Spleen (tissue), 11 donors: ENCODE measurements at regions not wholly inside any gene's neighbourhood (a gene's known extent, or its start where the extent isn't known, plus 50 kb on each side); places are given as distances from the start of the nearest gene placed in this dataset.

Experiments used
- DNase-seq: peaks from one replicate; pipeline ENCODE4 v3.0.0-alpha.2; 2020
- H3K27ac ChIP-seq, 8 donors: fragments of 200-600 bp; sonication (generic) in 7 of 8; 1 replicate in 4 of 8; 2 replicates in 4 of 8; pipeline versions ENCODE4 v1.5.0 to v1.8.0; 2016 to 2021; ENCODE audit warnings: inconsistent platforms in 4 of 8, mild to moderate bottlenecking in 4 of 8, moderate library complexity in 1 of 8
- H3K27me3 ChIP-seq, 7 donors: fragments of 200-600 bp; sonication (generic) in 6 of 7; replicated peaks in 1 of 7; 1 replicate in 4 of 7; 2 replicates in 3 of 7; pipeline versions ENCODE4 v1.5.0 to v1.8.0; 2016 to 2021; ENCODE audit warnings: inconsistent platforms in 3 of 7, mild to moderate bottlenecking in 1 of 7
- H3K36me3 ChIP-seq, 6 donors: fragments of 200-600 bp; sonication (generic) in 5 of 6; 1 replicate in 4 of 6; 2 replicates in 2 of 6; pipeline versions ENCODE4 v1.5.0 to v1.8.0; 2016 to 2021; ENCODE audit warnings: inconsistent platforms in 2 of 6
- H3K4me1 ChIP-seq, 6 donors: fragments of 200-600 bp; sonication (generic) in 5 of 6; 1 replicate in 3 of 6; 2 replicates in 3 of 6; pipeline versions ENCODE4 v1.5.0 to v1.8.0; 2016 to 2021; ENCODE audit warnings: inconsistent platforms in 3 of 6
- H3K4me3 ChIP-seq, 8 donors: fragments of 200-600 bp; sonication (generic) in 7 of 8; 1 replicate in 4 of 8; 2 replicates in 4 of 8; pipeline versions ENCODE4 v1.5.0 to v1.8.0; 2016 to 2021; ENCODE audit warnings: inconsistent platforms in 4 of 8, mild to moderate bottlenecking in 4 of 8, moderate library complexity in 2 of 8
- H3K9me3 ChIP-seq, 8 donors: fragments of 200-600 bp; sonication (generic) in 7 of 8; 1 replicate in 4 of 8; 2 replicates in 4 of 8; pipeline versions ENCODE4 v1.5.0 to v1.8.0; 2016 to 2021; ENCODE audit warnings: inconsistent platforms in 4 of 8
- CTCF ChIP-seq, 11 experiments: fragments of 200-600 bp in 7 of 11; fragments of 450-650 bp in 4 of 11; sonication (generic) in 4 of 11; IDR thresholded peaks in 8 of 11; conservative IDR thresholded peaks in 3 of 11; 1 replicate in 7 of 11; 2 replicates in 4 of 11; pipeline versions ENCODE4 v1.4.0 to v1.8.0; 2016 to 2021; ENCODE audit warnings: antibody characterized with exemption in 11 of 11, inconsistent platforms in 4 of 11, mild to moderate bottlenecking in 1 of 11
- POLR2A ChIP-seq, 3 donors: fragments of 450-650 bp; IDR thresholded peaks; one replicate each; pipeline ENCODE4 v1.5.1; 2017; ENCODE audit warnings: antibody characterized with exemption in 3 of 3, mild to moderate bottlenecking in 1 of 3
- POLR2AphosphoS5 ChIP-seq, 3 donors: sonication (generic); formaldehyde crosslinking; IDR thresholded peaks; one replicate each; pipeline ENCODE4 v1.5.1; 2017; ENCODE audit warnings: antibody characterized with exemption in 3 of 3
- WGBS, 5 donors: extraction: QIAGEN DNeasy Blood & Tissue Kit in 3 of 5; methylation state at CpG; one replicate each; pipeline versions ENCODE4 v1.1.5 to v1.1.7; 2013 to 2018; 5-methylcytosine and 5-hydroxymethylcytosine counted together
- intact Hi-C: fragments of 100-400 bp; cut with DNase I; formaldehyde crosslinking; loops from one replicate; pipeline ENCODE4 v1.15.0; 2023; ENCODE audit warnings: low total_unique reads
- donor health status: healthy with polysubstance abuse.
- donor health status: DM: no; HTN: no; CAD: no; lungs with moderate emphysema.
- donor health status: DM: no; HTN: no; CAD: no.
- donor health status: Bipolar disorder and iron deficiency.
- donor health status: healthy.
- donor health status: DM: no; HTN: no; CAD: no.
- donor health status: DM: yes; HTN: yes; CAD: no.

- H3K9me3 ChIP-seq, result no peaks in the 10 kb centered on the region
- TF ChIP-seq POLR2A (IDR thresholded peaks at IDR 0.05), result no peak
- no peak for TF ChIP-seq POLR2AphosphoS5 (IDR thresholded peaks at IDR 0.05)
- no peak for TF ChIP-seq CTCF (IDR thresholded peaks at IDR 0.05 in 8 of 11, conservative IDR thresholded peaks at IDR 0.05 in 3 of 11)
- no peak overlapping the region for H3K4me3 ChIP-seq
- WGBS, 5 donors, result 75 to 100% (median 82%) methylated on average over 1 of the region's 1 CpG
- H3K36me3 ChIP-seq, result no peaks in the 10 kb centered on the region
- no peaks in the 10 kb centered on the region for H3K27me3 ChIP-seq
- no peak for DNase-seq
- no peak overlapping the region for H3K27ac ChIP-seq
- intact Hi-C loops, result loop anchor here (10.0 kb wide), 1 partner anchor 98 kb away; no protein-coding TSS in a partner anchor
- H3K4me1 ChIP-seq, result peaks cover 0 to 12% (median 0%) of the 10 kb centered on the region in 6 donors
Observed at GRCh38 chr6:111982681-111983080, 71.2 kb upstream of the CCN6 start.

- DNase-seq, result no peak
- Histone ChIP-seq H3K9me3 (no peaks in the 10 kb centered on the region), H3K27me3 (no peaks in the 10 kb centered on the region), H3K36me3 (no peaks in the 10 kb centered on the region), H3K27ac (no peak overlapping the region), H3K4me1 (peaks cover 0 to 12% (median 0%) of the 10 kb centered on the region in 6 donors), H3K4me3 (no peak overlapping the region)
- intact Hi-C loops, result loop anchor here (10.0 kb wide), 1 partner anchor 98 kb away; no protein-coding TSS in a partner anchor
- 75 to 93% (median 89%) methylated on average over 3 of the region's 3 CpGs for WGBS, 5 donors
- no peak for TF ChIP-seq CTCF (IDR thresholded peaks at IDR 0.05 in 8 of 11, conservative IDR thresholded peaks at IDR 0.05 in 3 of 11)
- TF ChIP-seq POLR2A (IDR thresholded peaks at IDR 0.05), result no peak
- TF ChIP-seq POLR2AphosphoS5 (IDR thresholded peaks at IDR 0.05), result no peak
Observed at GRCh38 chr6:111983193-111983592, 70.7 kb upstream of the CCN6 start.

GRCh38 chr6:111984081-111984480 lies 69.8 kb upstream of the CCN6 start:
- no peak for TF ChIP-seq POLR2A (IDR thresholded peaks at IDR 0.05)
- no peak for TF ChIP-seq POLR2AphosphoS5 (IDR thresholded peaks at IDR 0.05)
- no peak for TF ChIP-seq CTCF (IDR thresholded peaks at IDR 0.05 in 8 of 11, conservative IDR thresholded peaks at IDR 0.05 in 3 of 11)
- Histone ChIP-seq H3K27me3 (no peaks in the 10 kb centered on the region), H3K27ac (no peak overlapping the region), H3K9me3 (no peaks in the 10 kb centered on the region), H3K4me1 (peaks cover 0 to 14% (median 2%) of the 10 kb centered on the region in 6 donors), H3K4me3 (no peak overlapping the region), H3K36me3 (no peaks in the 10 kb centered on the region)
- DNase-seq, result no peak
- intact Hi-C loops, result loop anchor here (10.0 kb wide), 1 partner anchor 99 kb away; no protein-coding TSS in a partner anchor
- 80 to 93% (median 91%) methylated on average over 4 of the region's 4 CpGs for WGBS, 5 donors

GRCh38 chr6:111984516-111985201 lies 69.2 kb upstream of the CCN6 start:
- no peaks in the 10 kb centered on the region for H3K27me3 ChIP-seq
- peaks cover 0 to 20% (median 7%) of the 10 kb centered on the region in 6 donors for H3K4me1 ChIP-seq
- no peak for DNase-seq
- 83 to 92% (median 86%) methylated on average over 5 of the region's 5 CpGs for WGBS, 5 donors
- H3K4me3 ChIP-seq, result no peak overlapping the region
- no peaks in the 10 kb centered on the region for H3K36me3 ChIP-seq
- intact Hi-C loops, result loop anchor here (10.0 kb wide), 1 partner anchor 100 kb away; no protein-coding TSS in a partner anchor
- H3K9me3 ChIP-seq, result no peaks in the 10 kb centered on the region
- TF ChIP-seq POLR2AphosphoS5 (IDR thresholded peaks at IDR 0.05) (no peak), POLR2A (IDR thresholded peaks at IDR 0.05) (no peak), CTCF (IDR thresholded peaks at IDR 0.05 in 8 of 11, conservative IDR thresholded peaks at IDR 0.05 in 3 of 11) (no peak)
- H3K27ac ChIP-seq, result no peak overlapping the region
